T-helper 2 cell treated with Interferon-gamma antibody and Interleukin-4, amounts not matched to agents 5 μg/mL and 100 μg/mL, for 36 hours (primary cell): ENCODE measurements at regions not wholly inside any gene's neighbourhood (a gene's known extent, or its start where the extent isn't known, plus 50 kb on each side); places are given as distances from the start of the nearest gene placed in this dataset.

Experiments
- DNase-seq: peaks from one replicate; pipeline ENCODE4 v3.0.0; 2021; ENCODE audit warnings: low spot score
- H3K27ac Mint-ChIP-seq: one replicate; pipeline ENCODE4 v1.8.0; 2021; ENCODE audit warnings: mild to moderate bottlenecking, mixed read lengths
- H3K27me3 Mint-ChIP-seq: one replicate; pipeline ENCODE4 v1.8.0; 2021; ENCODE audit warnings: low read depth, mixed read lengths
- H3K36me3 Mint-ChIP-seq: one replicate; pipeline ENCODE4 v1.8.0; 2021; ENCODE audit warnings: low read depth, mixed read lengths
- H3K4me1 Mint-ChIP-seq: one replicate; pipeline ENCODE4 v1.8.0; 2021; ENCODE audit warnings: low read depth, mixed read lengths
- H3K4me3 Mint-ChIP-seq: one replicate; pipeline ENCODE4 v1.8.0; 2022; ENCODE audit warnings: mild to moderate bottlenecking, moderate library complexity, mixed read lengths
- H3K9me3 Mint-ChIP-seq: one replicate; pipeline ENCODE4 v1.8.0; 2021; ENCODE audit warnings: mixed read lengths

GRCh38 chr15:93245661-93246042 lies 156.6 kb upstream of the RGMA start:
- no peak for DNase-seq
- H3K4me3 Mint-ChIP-seq, result no peak overlapping the region
- H3K9me3 Mint-ChIP-seq, result no peaks in the 10 kb centered on the region
- no peaks in the 10 kb centered on the region for H3K4me1 Mint-ChIP-seq
- no peak overlapping the region for H3K27ac Mint-ChIP-seq
- peaks cover 13% of the 10 kb centered on the region for H3K27me3 Mint-ChIP-seq
- H3K36me3 Mint-ChIP-seq, result no peaks in the 10 kb centered on the region

GRCh38 chr15:93244696-93245660 lies 156.0 kb upstream of the RGMA start:
- H3K4me1 Mint-ChIP-seq, result no peaks in the 10 kb centered on the region
- H3K27me3 Mint-ChIP-seq, result peaks cover 13% of the 10 kb centered on the region
- H3K36me3 Mint-ChIP-seq, result no peaks in the 10 kb centered on the region
- no peak overlapping the region for H3K4me3 Mint-ChIP-seq
- no peak overlapping the region for H3K27ac Mint-ChIP-seq
- DNase-seq, result no peak
- no peaks in the 10 kb centered on the region for H3K9me3 Mint-ChIP-seq

GRCh38 chr15:93243573-93243972 lies 154.6 kb upstream of the RGMA start:
- peaks cover 13% of the 10 kb centered on the region for H3K27me3 Mint-ChIP-seq
- H3K36me3 Mint-ChIP-seq, result no peaks in the 10 kb centered on the region
- no peak overlapping the region for H3K27ac Mint-ChIP-seq
- H3K4me1 Mint-ChIP-seq, result no peaks in the 10 kb centered on the region
- H3K4me3 Mint-ChIP-seq, result no peak overlapping the region
- DNase-seq, result no peak
- no peaks in the 10 kb centered on the region for H3K9me3 Mint-ChIP-seq

- Mint-ChIP-seq H3K27ac (no peak overlapping the region), H3K4me1 (no peaks in the 10 kb centered on the region), H3K9me3 (no peaks in the 10 kb centered on the region), H3K36me3 (no peaks in the 10 kb centered on the region), H3K4me3 (no peak overlapping the region), H3K27me3 (peaks cover 4% of the 10 kb centered on the region)
- no peak for DNase-seq
These were observed 152.9 kb upstream of the RGMA start for GRCh38 chr15:93241696-93242585.

- H3K27me3 Mint-ChIP-seq, result peaks cover 8% of the 10 kb centered on the region
These were observed 151.0 kb upstream of the RGMA start for GRCh38 chr15:93239993-93240392.

GRCh38 chr15:93239591-93239990 lies 150.6 kb upstream of the RGMA start:
- Mint-ChIP-seq H3K9me3 (no peaks in the 10 kb centered on the region), H3K4me3 (no peak overlapping the region), H3K27ac (no peak overlapping the region), H3K27me3 (peaks cover 12% of the 10 kb centered on the region), H3K36me3 (no peaks in the 10 kb centered on the region), H3K4me1 (peaks cover 10% of the 10 kb centered on the region)
- DNase-seq, result no peak

More at GRCh38 chr15:93239993-93240392, 151.0 kb upstream of the RGMA start:
- no peak overlapping the region for H3K4me3 Mint-ChIP-seq
- peaks cover 10% of the 10 kb centered on the region for H3K4me1 Mint-ChIP-seq
- no peaks in the 10 kb centered on the region for H3K9me3 Mint-ChIP-seq
- DNase-seq, result no peak
- H3K36me3 Mint-ChIP-seq, result no peaks in the 10 kb centered on the region
- H3K27ac Mint-ChIP-seq, result no peak overlapping the region

GRCh38 chr15:93238641-93239040 lies 149.6 kb upstream of the RGMA start:
- no peak for DNase-seq
- no peak overlapping the region for H3K27ac Mint-ChIP-seq
- no peak overlapping the region for H3K4me3 Mint-ChIP-seq
- no peaks in the 10 kb centered on the region for H3K36me3 Mint-ChIP-seq
- no peaks in the 10 kb centered on the region for H3K9me3 Mint-ChIP-seq
- H3K27me3 Mint-ChIP-seq, result peaks cover 15% of the 10 kb centered on the region
- peaks cover 10% of the 10 kb centered on the region for H3K4me1 Mint-ChIP-seq

GRCh38 chr15:93235926-93236780 lies 147.1 kb upstream of the RGMA start:
- Mint-ChIP-seq H3K9me3 (no peaks in the 10 kb centered on the region), H3K4me3 (peak overlapping the region; percentile 78), H3K27me3 (peaks cover 16% of the 10 kb centered on the region), H3K4me1 (peaks cover 18% of the 10 kb centered on the region), H3K27ac (peak overlapping the region; percentile 34), H3K36me3 (no peaks in the 10 kb centered on the region)
- DNase-seq, result no peak

- Mint-ChIP-seq H3K4me3 (no peak overlapping the region), H3K27me3 (peaks cover 24% of the 10 kb centered on the region), H3K9me3 (no peaks in the 10 kb centered on the region), H3K4me1 (peaks cover 22% of the 10 kb centered on the region), H3K27ac (no peak overlapping the region), H3K36me3 (no peaks in the 10 kb centered on the region)
- DNase-seq, result no peak
These were observed 146.3 kb upstream of the RGMA start for GRCh38 chr15:93235269-93235668.

- Mint-ChIP-seq H3K36me3 (no peaks in the 10 kb centered on the region), H3K4me3 (no peak overlapping the region), H3K9me3 (no peaks in the 10 kb centered on the region), H3K27ac (no peak overlapping the region), H3K4me1 (peaks cover 22% of the 10 kb centered on the region), H3K27me3 (peaks cover 31% of the 10 kb centered on the region)
- no peak for DNase-seq
These were observed 144.7 kb upstream of the RGMA start for GRCh38 chr15:93233710-93234109.

- Mint-ChIP-seq H3K4me1 (peaks cover 22% of the 10 kb centered on the region), H3K9me3 (no peaks in the 10 kb centered on the region), H3K36me3 (no peaks in the 10 kb centered on the region), H3K27ac (no peak overlapping the region), H3K27me3 (peaks cover 31% of the 10 kb centered on the region), H3K4me3 (no peak overlapping the region)
- DNase-seq, result no peak
These were observed 143.8 kb upstream of the RGMA start for GRCh38 chr15:93232845-93233244.

GRCh38 chr15:93231994-93232393 lies 143.0 kb upstream of the RGMA start:
- H3K9me3 Mint-ChIP-seq, result no peaks in the 10 kb centered on the region
- H3K4me3 Mint-ChIP-seq, result no peak overlapping the region
- H3K4me1 Mint-ChIP-seq, result peaks cover 22% of the 10 kb centered on the region
- H3K36me3 Mint-ChIP-seq, result no peaks in the 10 kb centered on the region
- no peak for DNase-seq
- no peak overlapping the region for H3K27ac Mint-ChIP-seq
- peaks cover 33% of the 10 kb centered on the region for H3K27me3 Mint-ChIP-seq

- Mint-ChIP-seq H3K4me1 (peaks cover 19% of the 10 kb centered on the region), H3K36me3 (no peaks in the 10 kb centered on the region), H3K4me3 (no peak overlapping the region), H3K9me3 (no peaks in the 10 kb centered on the region), H3K27ac (peak overlapping the region; percentile 21), H3K27me3 (peaks cover 38% of the 10 kb centered on the region)
- DNase-seq, result no peak
These were observed 142.4 kb upstream of the RGMA start for GRCh38 chr15:93231261-93231925.
